GM21717 (cell line): ENCODE measurements at regions not wholly inside any gene's neighbourhood (a gene's known extent, or its start where the extent isn't known, plus 50 kb on each side); places are given as distances from the start of the nearest gene placed in this dataset.

Source experiments
- ATAC-seq: cut with Tn5 transposase; IDR thresholded peaks from one replicate; pipeline ENCODE4 v1.9.1; 2021; ENCODE audit warnings: mild to moderate bottlenecking, moderate library complexity; ENCODE audit not compliant: unreplicated experiment

- no peak for ATAC-seq
Observed at GRCh38 chr9:550333-550732, 291.2 kb upstream of the DMRT1 start.

GRCh38 chr9:551986-552929 is 289.2 kb upstream of the DMRT1 start:
- no peak for ATAC-seq

GRCh38 chr9:555493-555892 is 286.0 kb upstream of the DMRT1 start:
- ATAC-seq = no peak

GRCh38 chr9:556199-556598 is 285.3 kb upstream of the DMRT1 start:
- no peak for ATAC-seq

GRCh38 chr9:556675-557074 is 284.8 kb upstream of the DMRT1 start:
- ATAC-seq = no peak

- no peak for ATAC-seq
Observed at GRCh38 chr9:557601-558201, 283.8 kb upstream of the DMRT1 start.

- ATAC-seq = no peak
Observed at GRCh38 chr9:561427-561826, 280.1 kb upstream of the DMRT1 start.

GRCh38 chr9:563200-563599 is 278.3 kb upstream of the DMRT1 start:
- ATAC-seq = no peak

- no peak for ATAC-seq
Observed at GRCh38 chr9:565528-565927, 276.0 kb upstream of the DMRT1 start.

- ATAC-seq = peak; percentile 90
Observed at GRCh38 chr9:567128-567746, 274.3 kb upstream of the DMRT1 start.

- ATAC-seq = no peak
Observed at GRCh38 chr9:567747-568305, 273.7 kb upstream of the DMRT1 start.

GRCh38 chr9:569296-569695 is 272.2 kb upstream of the DMRT1 start:
- ATAC-seq = no peak

- no peak for ATAC-seq
Observed at GRCh38 chr9:570187-570586, 271.3 kb upstream of the DMRT1 start.

- ATAC-seq = no peak
Observed at GRCh38 chr9:571066-571465, 270.4 kb upstream of the DMRT1 start.

- ATAC-seq = no peak
Observed at GRCh38 chr9:571741-572140, 269.8 kb upstream of the DMRT1 start.

- no peak for ATAC-seq
Observed at GRCh38 chr9:573691-574410, 267.6 kb upstream of the DMRT1 start.

GRCh38 chr9:575139-575538 is 266.4 kb upstream of the DMRT1 start:
- no peak for ATAC-seq

- no peak for ATAC-seq
Observed at GRCh38 chr9:580652-581342, 260.7 kb upstream of the DMRT1 start.

- no peak for ATAC-seq
Observed at GRCh38 chr9:581673-582497, 259.6 kb upstream of the DMRT1 start.

- ATAC-seq = no peak
Observed at GRCh38 chr9:582775-583174, 258.7 kb upstream of the DMRT1 start.
